Activated CD4-positive, alpha-beta T cell treated with anti-CD3 and anti-CD28 coated beads, Interleukin-2, amount 50 U/mL, for 4 hours (primary cell): ENCODE measurements at regions not wholly inside any gene's neighbourhood (a gene's known extent, or its start where the extent isn't known, plus 50 kb on each side); places are given as distances from the start of the nearest gene placed in this dataset.
A peak's percentile ranks its signal among the peaks of the same experiment; 100 is the strongest.
"Not testable (repeated sequence)": the region's sequence is repeated elsewhere in the genome, so short reads cannot be mapped to it uniquely, and the experiment has no call there.

Experiments
- DNase-seq, 2 experiments: peaks; one replicate each; pipeline ENCODE4 v3.0.0-alpha.2; 2020

GRCh38 chr15:98280284-98280975, 319.9 kb downstream of the ARRDC4 start:
- no peak for DNase-seq

- DNase-seq: no peak
Observed at GRCh38 chr15:98281130-98281529, 320.6 kb downstream of the ARRDC4 start.

- no peak for DNase-seq
Observed at GRCh38 chr15:98282656-98283332, 322.3 kb downstream of the ARRDC4 start.

GRCh38 chr15:98286200-98286599, 325.7 kb downstream of the ARRDC4 start:
- DNase-seq: no peak

- DNase-seq: no peak
Observed at GRCh38 chr15:98286831-98287230, 326.3 kb downstream of the ARRDC4 start.

- no peak for DNase-seq
Observed at GRCh38 chr15:98288091-98288590, 327.6 kb downstream of the ARRDC4 start.

GRCh38 chr15:98289747-98290146, 329.2 kb downstream of the ARRDC4 start:
- DNase-seq: no peak

GRCh38 chr15:98292442-98293240, 332.1 kb downstream of the ARRDC4 start:
- DNase-seq: no peak

- DNase-seq: no peak
Observed at GRCh38 chr15:98294126-98294525, 333.6 kb downstream of the ARRDC4 start.

- not testable (repeated sequence) for DNase-seq
Observed at GRCh38 chr15:98295101-98295759, 334.7 kb downstream of the ARRDC4 start.

- no peak for DNase-seq
Observed at GRCh38 chr15:98296653-98297052, 336.1 kb downstream of the ARRDC4 start.

GRCh38 chr15:98304371-98304770, 343.9 kb downstream of the ARRDC4 start:
- no peak for DNase-seq

- no peak for DNase-seq
Observed at GRCh38 chr15:98308117-98308516, 340.2 kb upstream of the IGF1R start.

GRCh38 chr15:98311566-98312188, 336.7 kb upstream of the IGF1R start:
- DNase-seq: peak; percentile 54 to 67

GRCh38 chr15:98312913-98313312, 335.4 kb upstream of the IGF1R start:
- DNase-seq: no peak

- no peak for DNase-seq
Observed at GRCh38 chr15:98315971-98316370, 332.4 kb upstream of the IGF1R start.

GRCh38 chr15:98321896-98322295, 326.4 kb upstream of the IGF1R start:
- no peak for DNase-seq

GRCh38 chr15:98322581-98322980, 325.8 kb upstream of the IGF1R start:
- DNase-seq: no peak

GRCh38 chr15:98324341-98324970, 323.9 kb upstream of the IGF1R start:
- DNase-seq: no peak

GRCh38 chr15:98326804-98327203, 321.5 kb upstream of the IGF1R start:
- no peak for DNase-seq

GRCh38 chr15:98330258-98330657, 318.1 kb upstream of the IGF1R start:
- no peak for DNase-seq
